K562 (cell line): ENCODE measurements at regions not wholly inside any gene's neighbourhood (a gene's known extent, or its start where the extent isn't known, plus 50 kb on each side); places are given as distances from the start of the nearest gene placed in this dataset.

Source experiments
- HOXB6 ChIP-seq: fragments of 250-450 bp; sonication (Bioruptor Pico); IDR thresholded peaks from 2 replicates; pipeline ENCODE4 v1.5.1; 2022; ENCODE audit warnings: mild to moderate bottlenecking, borderline replicate concordance
- IRF1 ChIP-seq: sonication (generic); formaldehyde crosslinking; IDR thresholded peaks from 2 replicates; pipeline ENCODE4 v1.8.0; 2022; ENCODE audit warnings: missing genetic modification reagents, mild to moderate bottlenecking, borderline replicate concordance
- JUND ChIP-seq, 2 experiments: IDR thresholded peaks; 2 replicates in 1 of 2; 3 replicates in 1 of 2; pipeline ENCODE4 v1.6.1; 2011; ENCODE audit warnings: borderline replicate concordance in 2 of 2, low read depth in 2 of 2, low read length in 2 of 2, improper control_type of control experiment in 1 of 2, missing biosample characterization in 1 of 2, missing genetic modification characterization in 1 of 2, missing genetic modification reagents in 1 of 2
- KLF13 ChIP-seq: fragments of 450-650 bp; IDR thresholded peaks from 2 replicates; pipeline ENCODE4 v1.6.1; 2016; ENCODE audit warnings: missing genetic modification characterization, low read depth, mild to moderate bottlenecking, missing compliant biosample characterization, moderate library complexity, borderline replicate concordance
- LCOR ChIP-seq: sonication (generic); formaldehyde crosslinking; IDR thresholded peaks from 2 replicates; pipeline ENCODE4 v1.8.0; 2022; ENCODE audit warnings: mild to moderate bottlenecking, missing genetic modification reagents
- LEF1 ChIP-seq: fragments of 450-650 bp; IDR thresholded peaks from 2 replicates; pipeline ENCODE4 v1.6.1; 2016; ENCODE audit warnings: mild to moderate bottlenecking
- PHF20 ChIP-seq: fragments of 450-650 bp; IDR thresholded peaks from 2 replicates; pipeline ENCODE4 v1.6.1; 2018; ENCODE audit not compliant: partially characterized antibody
- RBM15 ChIP-seq: fragments of 200-400 bp; formaldehyde crosslinking; IDR thresholded peaks from 2 replicates; pipeline ENCODE4 v1.6.1; 2018; ENCODE audit warnings: mild to moderate bottlenecking, low read length, moderate library complexity; ENCODE audit not compliant: insufficient read depth
- SMARCA5 ChIP-seq: fragments of 450-650 bp; IDR thresholded peaks from 2 replicates; pipeline ENCODE4 v1.6.1; 2016
- THRB ChIP-seq: fragments of 450-650 bp; formaldehyde crosslinking; conservative IDR thresholded peaks from 2 replicates; pipeline ENCODE4 v1.4.0; 2022; ENCODE audit warnings: mild to moderate bottlenecking, missing genetic modification characterization
- ZNF347 ChIP-seq: fragments of 450-650 bp; formaldehyde crosslinking; IDR thresholded peaks from 2 replicates; pipeline ENCODE4 v1.4.0; 2020; ENCODE audit warnings: low read depth, mild to moderate bottlenecking, moderate library complexity
- ZNF57 ChIP-seq: fragments of 450-650 bp; formaldehyde crosslinking; IDR thresholded peaks from 2 replicates; pipeline ENCODE4 v1.4.0; 2020; ENCODE audit warnings: mild to moderate bottlenecking, moderate library complexity
- ZNF830 ChIP-seq: fragments of 250-450 bp; sonication (Bioruptor Pico); IDR thresholded peaks from 2 replicates; pipeline ENCODE4 v1.5.0; 2021; ENCODE audit warnings: mild to moderate bottlenecking
- TF ChIP-seq, protein P1 (sequence below): fragments of 450-650 bp; formaldehyde crosslinking; IDR thresholded peaks from 2 replicates; pipeline ENCODE4 v1.4.0; 2020; ENCODE audit warnings: mild to moderate bottlenecking, mixed read lengths

- TF ChIP-seq, protein P1, sequence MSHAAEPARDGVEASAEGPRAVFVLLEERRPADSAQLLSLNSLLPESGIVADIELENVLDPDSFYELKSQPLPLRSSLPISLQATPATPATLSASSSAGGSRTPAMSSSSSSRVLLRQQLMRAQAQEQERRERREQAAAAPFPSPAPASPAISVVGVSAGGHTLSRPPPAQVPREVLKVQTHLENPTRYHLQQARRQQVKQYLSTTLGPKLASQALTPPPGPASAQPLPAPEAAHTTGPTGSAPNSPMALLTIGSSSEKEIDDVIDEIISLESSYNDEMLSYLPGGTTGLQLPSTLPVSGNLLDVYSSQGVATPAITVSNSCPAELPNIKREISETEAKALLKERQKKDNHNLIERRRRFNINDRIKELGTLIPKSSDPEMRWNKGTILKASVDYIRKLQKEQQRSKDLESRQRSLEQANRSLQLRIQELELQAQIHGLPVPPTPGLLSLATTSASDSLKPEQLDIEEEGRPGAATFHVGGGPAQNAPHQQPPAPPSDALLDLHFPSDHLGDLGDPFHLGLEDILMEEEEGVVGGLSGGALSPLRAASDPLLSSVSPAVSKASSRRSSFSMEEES (CRISPR knock-in tag), result no peak
- TF ChIP-seq LCOR (CRISPR knock-in tag) (no peak; the same call in none of the 2 replicates), KLF13 (tag) (peak; percentile 69; the same call in 1 of the 2 replicates), THRB (CRISPR knock-in tag) (no peak), ZNF347 (no peak), ZNF830 (no peak), ZNF57 (CRISPR knock-in tag) (no peak), JUND (IDR thresholded peaks at IDR 0.05; ENCODE audit: borderline replicate concordance, low read depth, low read length) (peak; percentile 57), JUND (tag; IDR thresholded peaks at IDR 0.05; ENCODE audit: borderline replicate concordance, low read depth, low read length) (no peak; the same call in 2 of the 3 replicates), IRF1 (CRISPR knock-in tag) (no peak), RBM15 (no peak), PHF20 (no peak), HOXB6 (CRISPR knock-in tag) (no peak), SMARCA5 (no peak), LEF1 (peak; percentile 71; the same call in 1 of the 2 replicates)
These were observed 97.9 kb upstream of the SERTAD2 start (continued) for GRCh38 chr2:64751286-64752260.
